ENCODE measurements at regions not wholly inside any gene's neighbourhood (a gene's known extent, or its start where the extent isn't known, plus 50 kb on each side); places are given as distances from the start of the nearest gene placed in this dataset.
"Not testable (repeated sequence)": the region's sequence is repeated elsewhere in the genome, so short reads cannot be mapped to it uniquely, and the experiment has no call there.

GRCh38 chr12:33678221-33678964, 238.8 kb upstream of the SYT10 start:
- no peak for DNase-seq (ENCODE audit: low read depth in 2 of 2)

GRCh38 chr12:33690562-33690961, 250.9 kb upstream of the SYT10 start:
- DNase-seq (ENCODE audit: low read depth in 2 of 2), result no peak

- no peak for DNase-seq (ENCODE audit: low read depth in 2 of 2)
Measured at GRCh38 chr12:33703221-33703620, 263.6 kb upstream of the SYT10 start.

GRCh38 chr12:33706927-33707326, 267.3 kb upstream of the SYT10 start:
- no peak for DNase-seq (ENCODE audit: low read depth in 2 of 2)

- DNase-seq (ENCODE audit: low read depth in 2 of 2), result no peak
Measured at GRCh38 chr12:33708935-33709334, 269.3 kb upstream of the SYT10 start.

- no peak for DNase-seq (ENCODE audit: low read depth in 2 of 2)
Measured at GRCh38 chr12:33710548-33710947, 270.9 kb upstream of the SYT10 start.

- no peak for DNase-seq (ENCODE audit: low read depth in 2 of 2)
Measured at GRCh38 chr12:33718631-33719030, 279.0 kb upstream of the SYT10 start.

- DNase-seq (ENCODE audit: low read depth in 2 of 2), result no peak
Measured at GRCh38 chr12:33721561-33721960, 281.9 kb upstream of the SYT10 start.

- no peak for DNase-seq (ENCODE audit: low read depth in 2 of 2)
Measured at GRCh38 chr12:33724867-33725266, 285.2 kb upstream of the SYT10 start.

- DNase-seq (ENCODE audit: low read depth in 2 of 2), result no peak
Measured at GRCh38 chr12:33734871-33735270, 287.4 kb upstream of the ALG10 start.

GRCh38 chr12:33752854-33753253, 269.4 kb upstream of the ALG10 start:
- DNase-seq (ENCODE audit: low read depth in 2 of 2), result no peak

GRCh38 chr12:33757701-33758100, 264.6 kb upstream of the ALG10 start:
- no peak for DNase-seq (ENCODE audit: low read depth in 2 of 2)

- no peak for DNase-seq (ENCODE audit: low read depth in 2 of 2)
Measured at GRCh38 chr12:33759279-33759678, 263.0 kb upstream of the ALG10 start.

- no peak for DNase-seq (ENCODE audit: low read depth in 2 of 2)
Measured at GRCh38 chr12:33763331-33763730, 259.0 kb upstream of the ALG10 start.

GRCh38 chr12:33770652-33771051, 251.6 kb upstream of the ALG10 start:
- no peak for DNase-seq (ENCODE audit: low read depth in 2 of 2)

- DNase-seq (ENCODE audit: low read depth in 2 of 2), result no peak
Measured at GRCh38 chr12:33771889-33772288, 250.4 kb upstream of the ALG10 start.

- not testable (repeated sequence) for DNase-seq (ENCODE audit: low read depth in 2 of 2)
Measured at GRCh38 chr12:33773091-33773490, 249.2 kb upstream of the ALG10 start.

GRCh38 chr12:33786532-33786931, 235.8 kb upstream of the ALG10 start:
- DNase-seq (ENCODE audit: low read depth in 2 of 2), result no peak

GRCh38 chr12:33794954-33795353, 227.3 kb upstream of the ALG10 start:
- DNase-seq (ENCODE audit: low read depth in 2 of 2), result no peak

GRCh38 chr12:33795536-33795935, 226.8 kb upstream of the ALG10 start:
- no peak for DNase-seq (ENCODE audit: low read depth in 2 of 2)

GRCh38 chr12:33813536-33813935, 208.8 kb upstream of the ALG10 start:
- no peak for DNase-seq (ENCODE audit: low read depth in 2 of 2)

GRCh38 chr12:33817713-33818112, 204.6 kb upstream of the ALG10 start:
- no peak for DNase-seq (ENCODE audit: low read depth in 2 of 2)

GRCh38 chr12:33818313-33818712, 204.0 kb upstream of the ALG10 start:
- DNase-seq (ENCODE audit: low read depth in 2 of 2), result no peak

GRCh38 chr12:33825442-33825841, 196.9 kb upstream of the ALG10 start:
- no peak for DNase-seq (ENCODE audit: low read depth in 2 of 2)

Data from lung microvascular endothelial cell (primary cell).